ENCODE measurements at regions not wholly inside any gene's neighbourhood (a gene's known extent, or its start where the extent isn't known, plus 50 kb on each side); places are given as distances from the start of the nearest gene placed in this dataset.
A peak's percentile ranks its signal among the peaks of the same experiment; 100 is the strongest.

DNA sequence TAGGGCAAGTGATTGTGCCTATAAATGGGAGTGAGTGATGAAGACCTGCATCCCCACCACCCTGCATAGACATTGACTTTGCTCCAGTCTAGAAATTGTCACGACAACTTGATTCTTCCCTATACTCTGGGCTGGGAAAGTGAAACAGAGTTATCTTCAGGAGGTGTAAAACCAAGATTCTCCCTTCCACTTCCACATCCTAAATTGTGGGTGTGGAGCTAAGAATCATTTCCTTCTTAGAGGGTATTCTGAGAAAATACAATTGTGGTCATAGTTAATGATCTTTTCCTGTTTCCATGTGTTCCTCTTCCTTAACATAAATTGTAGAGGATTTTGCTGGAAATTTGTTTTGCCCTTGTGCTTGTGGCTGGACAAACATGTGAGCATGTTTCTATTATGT lies 96.8 kb upstream of the PJA2 start:
- DNase-seq (no peak), ATAC-seq (ENCODE audit: low read depth in 2 of 2) (no peak)
- H3K4me1 Mint-ChIP-seq = peaks cover 0 to 2% (median 0%) of the 10 kb centered on the region in 3 donors
- no peaks in the 10 kb centered on the region for H3K36me3 Mint-ChIP-seq
- no peak overlapping the region for H3K4me3 Mint-ChIP-seq
- peak overlapping the region in 1 of 6 donors; percentile 9 for H3K27ac Mint-ChIP-seq
- H3K9me3 Mint-ChIP-seq = peaks cover 0 to 3% (median 0%) of the 10 kb centered on the region in 7 donors
- peaks cover 8 to 10% (median 9%) of the 10 kb centered on the region in 3 donors for H3K27me3 Mint-ChIP-seq

- H3K4me3 Mint-ChIP-seq = no peak overlapping the region
- H3K27ac Mint-ChIP-seq = no peak overlapping the region
- H3K27me3 Mint-ChIP-seq = peaks cover 10 to 21% (median 17%) of the 10 kb centered on the region in 3 donors
- no peaks in the 10 kb centered on the region for H3K9me3 Mint-ChIP-seq
- ATAC-seq (ENCODE audit: low read depth in 2 of 2) (no peak), DNase-seq (no peak)
- no peaks in the 10 kb centered on the region for H3K4me1 Mint-ChIP-seq
- no peaks in the 10 kb centered on the region for H3K36me3 Mint-ChIP-seq
These were observed 86.3 kb upstream of the PJA2 start for GRCh38 chr5:109496112-109496511.

DNA sequence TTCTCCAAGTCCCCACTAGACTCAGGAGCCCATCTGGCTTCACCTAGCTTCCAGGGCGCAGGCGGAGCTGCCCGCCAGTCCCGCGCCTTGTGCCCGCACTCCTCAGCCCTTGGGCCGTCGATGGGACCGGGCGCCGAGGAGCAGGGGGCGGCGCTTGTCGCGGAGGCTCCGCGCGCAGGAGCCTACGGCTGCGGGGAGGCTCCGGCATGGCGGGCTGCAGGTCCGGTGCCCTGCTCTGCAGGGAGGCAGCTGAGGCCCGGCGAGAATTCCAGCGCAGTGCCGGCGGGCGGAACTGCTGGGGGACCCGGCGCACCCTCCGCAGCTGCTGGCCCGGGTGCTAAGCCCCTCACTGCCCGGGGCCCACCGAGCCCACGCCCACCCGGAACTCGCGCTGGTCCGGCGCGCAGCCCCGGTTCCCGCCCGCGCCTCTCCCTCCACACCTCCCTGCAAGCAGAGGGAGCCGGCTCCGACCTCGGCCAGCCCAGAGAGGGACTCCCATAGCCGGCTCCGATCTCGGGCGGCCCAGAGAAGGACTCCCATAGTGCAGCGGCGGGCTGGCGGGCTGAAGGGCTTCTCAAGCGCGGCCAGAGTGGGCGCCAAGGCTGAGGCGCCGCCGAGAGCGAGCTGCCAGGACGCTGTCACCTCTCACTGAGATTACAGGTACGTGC lies 78.1 kb upstream of the PJA2 start:
- no peaks in the 10 kb centered on the region for H3K36me3 Mint-ChIP-seq
- H3K9me3 Mint-ChIP-seq = peaks cover 0 to 7% (median 3%) of the 10 kb centered on the region in 7 donors
- H3K27me3 Mint-ChIP-seq = peaks cover 8 to 16% (median 11%) of the 10 kb centered on the region in 3 donors
- H3K4me1 Mint-ChIP-seq = peaks cover 0 to 9% (median 8%) of the 10 kb centered on the region in 3 donors
- no peak overlapping the region for H3K27ac Mint-ChIP-seq
- DNase-seq (no peak), ATAC-seq (ENCODE audit: low read depth in 2 of 2) (no peak)
- H3K4me3 Mint-ChIP-seq = no peak overlapping the region

DNA sequence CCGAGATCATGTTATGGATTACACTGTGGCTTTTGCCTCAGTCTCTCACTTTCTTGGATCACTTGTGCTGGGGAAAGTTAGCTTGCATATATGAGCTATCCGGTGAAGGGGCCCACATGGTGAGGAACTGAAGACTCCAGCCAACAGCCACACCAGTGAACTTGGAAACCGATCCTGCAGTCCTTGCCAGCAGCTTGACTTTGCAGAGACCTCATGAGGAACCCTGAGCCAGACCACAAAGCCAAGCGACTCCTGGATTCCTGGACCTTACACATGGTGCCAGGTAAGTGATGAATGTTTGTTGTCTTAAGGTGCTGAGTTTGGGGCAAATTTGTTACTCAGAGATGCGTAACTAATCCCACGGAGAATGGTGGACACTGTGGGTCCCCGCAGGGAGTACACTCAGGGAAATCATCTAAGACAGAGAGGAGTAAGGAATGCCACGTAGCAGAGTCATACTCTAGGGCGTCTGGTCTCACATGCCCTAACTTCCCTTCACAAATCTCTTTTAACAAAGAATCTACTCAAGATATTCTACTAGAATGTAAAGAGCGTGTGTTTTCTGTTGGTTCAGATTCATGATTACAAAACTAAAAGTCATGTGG lies 76.5 kb upstream of the PJA2 start:
- Mint-ChIP-seq H3K27ac (no peak overlapping the region), H3K9me3 (peaks cover 0 to 7% (median 3%) of the 10 kb centered on the region in 7 donors), H3K36me3 (no peaks in the 10 kb centered on the region), H3K4me1 (peaks cover 0 to 9% (median 8%) of the 10 kb centered on the region in 3 donors), H3K4me3 (no peak overlapping the region), H3K27me3 (peaks cover 4 to 12% (median 8%) of the 10 kb centered on the region in 3 donors)
- no peak for DNase-seq
- ATAC-seq (ENCODE audit: low read depth in 2 of 2) = no peak

DNA sequence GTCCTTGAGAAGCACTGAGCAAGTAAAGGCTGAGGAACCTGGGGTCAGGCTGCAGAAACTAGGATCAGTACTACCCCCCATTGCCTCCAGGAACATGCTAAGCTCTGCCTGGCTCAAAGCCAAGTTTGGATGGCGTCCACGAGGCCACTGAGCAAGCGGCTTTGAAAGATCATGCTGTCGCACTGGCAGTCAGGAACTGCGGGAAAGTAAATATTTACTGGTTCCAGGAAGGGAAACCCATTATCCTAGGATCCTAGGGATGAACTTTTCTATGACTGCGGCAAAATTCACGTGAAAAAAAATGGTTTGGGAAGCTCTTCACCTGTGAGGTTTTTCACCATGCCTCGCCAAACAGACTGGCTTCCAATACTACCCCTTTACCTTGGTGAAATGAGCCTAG lies 75.3 kb upstream of the PJA2 start:
- DNase-seq = no peak
- H3K4me3 Mint-ChIP-seq = no peak overlapping the region
- H3K27me3 Mint-ChIP-seq = peaks cover 0 to 1% (median under 1%) of the 10 kb centered on the region in 3 donors
- peaks cover 0 to 9% (median 8%) of the 10 kb centered on the region in 3 donors for H3K4me1 Mint-ChIP-seq
- peaks cover 0 to 7% (median 3%) of the 10 kb centered on the region in 7 donors for H3K9me3 Mint-ChIP-seq
- no peaks in the 10 kb centered on the region for H3K36me3 Mint-ChIP-seq
- ATAC-seq (ENCODE audit: low read depth in 2 of 2) = no peak
- no peak overlapping the region for H3K27ac Mint-ChIP-seq

GRCh38 chr5:109484597-109484996 lies 74.8 kb upstream of the PJA2 start:
- peaks cover 0 to 9% (median 8%) of the 10 kb centered on the region in 3 donors for H3K4me1 Mint-ChIP-seq
- H3K36me3 Mint-ChIP-seq = no peaks in the 10 kb centered on the region
- H3K27me3 Mint-ChIP-seq = no peaks in the 10 kb centered on the region
- peaks cover 0 to 7% (median 3%) of the 10 kb centered on the region in 7 donors for H3K9me3 Mint-ChIP-seq
- no peak overlapping the region for H3K4me3 Mint-ChIP-seq
- H3K27ac Mint-ChIP-seq = peak overlapping the region in 1 of 6 donors; percentile 74
- no peak for ATAC-seq (ENCODE audit: low read depth in 2 of 2)
- no peak for DNase-seq

- Mint-ChIP-seq H3K4me1 (peaks cover 0 to 9% (median 8%) of the 10 kb centered on the region in 3 donors), H3K9me3 (peaks cover 0 to 6% (median 2%) of the 10 kb centered on the region in 7 donors), H3K4me3 (no peak overlapping the region), H3K36me3 (no peaks in the 10 kb centered on the region), H3K27me3 (no peaks in the 10 kb centered on the region), H3K27ac (peak overlapping the region in 1 of 6 donors; percentile 7)
- ATAC-seq (ENCODE audit: low read depth in 2 of 2) = peak in 1 of 2 donors; percentile 45
- no peak for DNase-seq
These were observed 73.7 kb upstream of the PJA2 start for GRCh38 chr5:109483395-109483971.

DNA sequence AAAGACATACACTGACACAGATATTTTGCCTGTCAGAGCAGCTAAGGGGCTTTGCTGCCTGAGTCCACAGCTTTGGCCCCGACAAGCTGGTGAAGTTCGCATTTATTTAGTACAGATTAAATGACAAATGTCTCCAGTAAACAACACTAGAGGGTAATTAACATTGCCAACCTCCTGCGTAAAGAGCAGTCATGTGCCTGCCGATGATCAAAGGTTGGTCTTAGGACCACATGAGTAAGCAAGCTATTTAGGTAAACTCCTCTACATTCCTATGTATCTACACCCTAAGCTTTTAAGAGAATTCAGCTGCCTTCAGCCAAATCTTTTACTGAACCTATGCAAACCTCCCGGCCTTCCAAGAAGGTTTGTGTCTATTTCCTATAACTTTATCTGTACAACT lies 73.0 kb upstream of the PJA2 start:
- Mint-ChIP-seq H3K9me3 (peaks cover 0 to 6% (median 0%) of the 10 kb centered on the region in 7 donors), H3K4me1 (peaks cover 0 to 9% (median 8%) of the 10 kb centered on the region in 3 donors), H3K27me3 (no peaks in the 10 kb centered on the region), H3K36me3 (no peaks in the 10 kb centered on the region), H3K27ac (no peak overlapping the region), H3K4me3 (no peak overlapping the region)
- no peak for ATAC-seq (ENCODE audit: low read depth in 2 of 2)
- no peak for DNase-seq

- Mint-ChIP-seq H3K9me3 (no peaks in the 10 kb centered on the region), H3K27me3 (peaks cover 0 to 4% (median 4%) of the 10 kb centered on the region in 3 donors), H3K36me3 (no peaks in the 10 kb centered on the region), H3K4me3 (no peak overlapping the region), H3K4me1 (peaks cover 0 to 9% (median 8%) of the 10 kb centered on the region in 3 donors), H3K27ac (no peak overlapping the region)
- DNase-seq (no peak), ATAC-seq (ENCODE audit: low read depth in 2 of 2) (no peak)
These were observed 69.6 kb upstream of the PJA2 start for GRCh38 chr5:109479260-109479860.

DNA sequence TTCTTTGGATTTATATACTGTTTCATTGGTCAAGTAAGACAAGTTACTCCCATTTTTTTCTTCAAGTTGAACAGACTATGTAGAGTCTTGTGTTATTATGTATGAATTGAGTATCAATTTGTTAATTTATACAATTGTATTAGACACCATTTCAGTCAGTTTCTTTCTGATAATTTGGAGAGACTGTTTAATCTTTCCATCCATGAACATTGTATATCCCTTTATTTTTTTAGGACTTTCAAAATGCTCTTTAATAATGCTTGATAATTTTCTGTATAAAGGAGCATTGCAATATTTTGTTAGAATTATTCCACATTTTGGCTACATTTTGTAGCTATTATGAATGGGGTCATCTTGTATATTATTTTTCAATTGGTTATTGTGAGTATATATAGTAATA lies 69.1 kb upstream of the PJA2 start:
- Mint-ChIP-seq H3K9me3 (no peaks in the 10 kb centered on the region), H3K36me3 (no peaks in the 10 kb centered on the region), H3K4me1 (peaks cover 0 to 9% (median 3%) of the 10 kb centered on the region in 3 donors), H3K27me3 (peaks cover 0 to 4% (median 4%) of the 10 kb centered on the region in 3 donors), H3K27ac (no peak overlapping the region), H3K4me3 (no peak overlapping the region)
- no peak for ATAC-seq (ENCODE audit: low read depth in 2 of 2)
- DNase-seq = no peak

DNA sequence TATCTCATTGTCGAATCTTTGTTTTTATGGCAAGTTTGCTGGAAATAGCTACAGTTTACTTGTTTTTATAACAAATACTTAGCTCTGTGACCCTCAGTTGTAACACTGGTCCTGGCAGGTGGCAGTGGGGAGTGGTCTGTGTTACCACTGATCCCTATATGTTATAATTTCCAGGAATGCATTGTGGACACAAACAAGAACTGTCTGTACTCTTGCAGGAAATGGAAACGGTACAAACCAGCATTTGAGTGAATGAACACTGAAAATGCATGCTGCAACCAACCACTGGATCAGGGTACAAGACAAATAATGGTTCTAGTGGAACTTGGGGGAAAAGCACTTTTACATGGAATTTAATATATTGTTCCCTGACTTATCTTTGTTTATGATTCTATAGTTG lies 66.5 kb upstream of the PJA2 start:
- Mint-ChIP-seq H3K4me1 (no peaks in the 10 kb centered on the region), H3K9me3 (no peaks in the 10 kb centered on the region), H3K27ac (no peak overlapping the region), H3K27me3 (peaks cover 0 to 4% (median 4%) of the 10 kb centered on the region in 3 donors), H3K4me3 (no peak overlapping the region), H3K36me3 (no peaks in the 10 kb centered on the region)
- no peak for DNase-seq
- no peak for ATAC-seq (ENCODE audit: low read depth in 2 of 2)

DNA sequence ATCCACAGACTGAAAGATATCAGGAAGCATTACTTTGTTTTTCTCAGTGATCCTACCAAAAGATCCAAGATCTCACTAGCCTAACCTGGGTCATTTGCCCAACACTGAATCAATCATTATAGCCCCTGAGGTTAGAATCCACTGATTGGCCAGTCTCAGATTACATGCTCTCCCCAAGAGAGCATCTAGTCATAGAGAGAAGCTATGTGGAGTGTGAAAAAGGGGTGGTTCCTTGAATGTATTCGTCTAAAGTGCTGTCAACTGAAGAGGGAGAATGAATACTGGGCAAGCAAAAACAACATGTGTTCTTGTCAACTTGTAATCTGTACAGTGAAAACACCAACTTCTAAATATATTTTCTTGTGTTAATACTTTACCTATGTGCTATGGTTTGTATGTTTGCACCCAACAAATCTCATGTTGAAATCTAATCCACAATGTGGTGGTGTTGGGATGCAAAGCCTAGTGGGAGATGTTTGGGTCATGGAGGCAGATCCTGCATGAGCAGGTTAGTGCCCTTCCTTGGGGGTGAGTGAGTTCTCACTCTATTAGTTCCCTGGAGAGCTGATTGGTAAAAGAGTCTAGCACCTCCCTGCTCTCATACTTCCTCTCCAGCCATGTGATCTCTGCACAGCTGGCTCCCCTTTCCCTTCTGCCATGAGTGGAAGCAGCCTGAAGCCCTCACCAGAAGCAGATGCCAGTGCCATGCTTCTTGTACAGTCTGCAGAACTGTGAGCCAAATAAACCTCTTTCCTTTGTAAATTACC lies 60.3 kb upstream of the PJA2 start:
- H3K4me1 Mint-ChIP-seq = peaks cover 7% of the 10 kb centered on the region in 3 donors
- no peak overlapping the region for H3K4me3 Mint-ChIP-seq

More for the DNA sequence above, 60.3 kb upstream of the PJA2 start:
- Mint-ChIP-seq H3K27me3 (no peaks in the 10 kb centered on the region), H3K36me3 (no peaks in the 10 kb centered on the region), H3K9me3 (peaks cover 0 to 4% (median 0%) of the 10 kb centered on the region in 7 donors), H3K27ac (peak overlapping the region in 2 of 6 donors; percentile 44 to 91)
- ATAC-seq (ENCODE audit: low read depth in 2 of 2) (no peak), DNase-seq (no peak)
